ENCODE measurements at regions not wholly inside any gene's neighbourhood (a gene's known extent, or its start where the extent isn't known, plus 50 kb on each side); places are given as distances from the start of the nearest gene placed in this dataset.

DNA sequence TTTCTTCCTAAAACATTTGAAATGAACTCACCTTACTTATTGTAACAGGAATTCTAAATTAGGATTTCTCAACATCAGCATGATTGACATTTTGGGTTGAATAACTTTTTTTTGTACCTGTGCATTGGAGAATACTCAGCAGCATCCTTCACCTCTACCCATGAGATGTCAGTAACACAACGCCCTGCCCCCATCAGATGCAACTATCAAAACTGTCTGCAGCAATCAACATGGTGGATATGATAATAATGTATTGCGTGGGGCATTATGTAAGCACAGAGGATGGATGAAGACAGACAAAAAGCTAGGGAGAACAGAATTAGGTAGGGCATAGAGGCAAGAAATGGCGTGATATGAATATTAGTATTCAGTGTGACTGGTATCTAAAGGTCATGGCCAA lies 94.1 kb downstream of the PLK2 start:
- Mint-ChIP-seq H3K27me3 (peaks cover 5% of the 10 kb centered on the region), H3K4me3 (no peak overlapping the region), H3K4me1 (ENCODE audit: low read depth) (no peaks in the 10 kb centered on the region), H3K9me3 (ENCODE audit: low read depth) (no peaks in the 10 kb centered on the region), H3K36me3 (no peaks in the 10 kb centered on the region), H3K27ac (no peak overlapping the region)

DNA sequence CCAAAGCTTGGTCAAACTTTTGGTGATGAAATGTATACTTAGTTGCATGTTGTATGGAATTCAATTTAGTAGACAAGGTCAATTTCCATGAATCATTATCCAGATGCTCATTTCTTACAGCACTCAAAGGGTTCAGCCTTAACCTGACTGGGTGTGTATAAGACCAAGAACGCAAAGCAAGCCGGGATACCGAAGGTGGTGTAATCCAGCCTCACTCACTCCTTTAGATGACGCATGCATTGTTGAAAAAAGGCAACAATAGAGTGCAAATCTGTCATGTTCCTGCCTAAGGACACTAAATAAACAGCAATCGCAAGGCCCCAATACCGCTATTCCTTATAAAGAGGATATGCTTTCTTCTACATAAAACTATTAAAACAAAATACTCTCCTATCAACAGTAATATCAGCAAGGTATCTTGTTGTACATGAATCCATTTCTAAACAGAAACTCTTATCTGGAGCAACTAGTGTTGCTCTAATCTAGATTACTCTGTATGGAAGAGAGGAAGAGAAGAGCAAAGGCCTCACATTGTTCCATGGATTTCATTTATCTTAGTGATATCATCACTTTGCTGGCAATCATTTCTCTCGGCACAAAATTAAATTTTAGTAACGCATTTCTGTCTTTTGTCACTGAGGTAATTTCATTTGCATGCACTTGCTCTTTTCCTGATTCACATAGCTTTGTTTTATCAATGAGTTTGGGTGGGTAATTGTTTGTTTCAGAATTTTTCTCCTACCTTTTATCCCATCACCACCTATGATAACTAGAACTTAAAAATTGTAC lies 96.2 kb downstream of the PLK2 start:
- no peak overlapping the region for H3K27ac Mint-ChIP-seq
- H3K4me3 Mint-ChIP-seq = no peak overlapping the region
- H3K36me3 Mint-ChIP-seq = no peaks in the 10 kb centered on the region
- no peaks in the 10 kb centered on the region for H3K4me1 Mint-ChIP-seq (ENCODE audit: low read depth)
- peaks cover 4% of the 10 kb centered on the region for H3K27me3 Mint-ChIP-seq
- H3K9me3 Mint-ChIP-seq (ENCODE audit: low read depth) = no peaks in the 10 kb centered on the region

DNA sequence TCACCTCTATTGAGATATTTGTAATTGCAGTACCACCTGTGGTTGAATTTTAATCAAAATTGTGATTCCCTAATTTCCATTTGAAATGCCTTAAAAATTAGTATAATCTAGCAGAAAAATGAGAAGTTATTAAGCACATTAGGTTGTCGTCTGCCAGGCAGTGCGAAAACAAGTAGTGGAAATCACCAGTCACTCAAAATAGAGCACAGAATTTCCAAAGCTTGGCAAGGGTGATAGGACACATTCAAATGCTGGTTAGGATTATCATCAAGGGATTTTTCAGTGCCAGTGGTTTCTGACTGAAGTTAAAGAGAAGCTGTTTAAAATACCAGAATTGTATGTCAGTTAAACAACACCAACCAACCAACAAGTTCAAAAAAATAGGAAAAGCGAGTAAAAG lies 97.8 kb downstream of the PLK2 start:
- no peak overlapping the region for H3K4me3 Mint-ChIP-seq
- no peaks in the 10 kb centered on the region for H3K36me3 Mint-ChIP-seq
- H3K27ac Mint-ChIP-seq = no peak overlapping the region
- no peaks in the 10 kb centered on the region for H3K9me3 Mint-ChIP-seq (ENCODE audit: low read depth)
- peaks cover 4% of the 10 kb centered on the region for H3K27me3 Mint-ChIP-seq
- H3K4me1 Mint-ChIP-seq (ENCODE audit: low read depth) = no peaks in the 10 kb centered on the region

DNA sequence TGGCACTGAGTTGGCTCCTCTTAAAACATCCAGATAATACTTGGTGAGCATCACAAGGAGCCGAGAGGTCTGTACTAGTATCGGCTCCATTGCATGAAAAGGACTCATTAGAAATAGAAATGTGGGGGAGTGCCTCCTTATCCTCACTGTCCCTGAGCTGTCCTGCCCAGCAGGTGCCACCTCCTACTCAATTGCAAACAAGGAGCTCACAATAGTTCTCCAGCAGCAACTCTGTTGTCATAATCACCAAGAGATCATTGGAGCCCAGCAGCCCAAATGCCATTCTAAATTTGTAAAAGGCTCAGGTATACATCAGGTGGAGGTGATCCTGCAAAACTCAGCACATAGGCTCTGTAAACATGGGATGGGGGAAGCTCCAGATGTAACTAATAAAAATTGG lies 99.1 kb downstream of the PLK2 start:
- no peak overlapping the region for H3K4me3 Mint-ChIP-seq
- H3K9me3 Mint-ChIP-seq (ENCODE audit: low read depth) = no peaks in the 10 kb centered on the region
- no peaks in the 10 kb centered on the region for H3K36me3 Mint-ChIP-seq
- no peak overlapping the region for H3K27ac Mint-ChIP-seq
- H3K4me1 Mint-ChIP-seq (ENCODE audit: low read depth) = no peaks in the 10 kb centered on the region
- H3K27me3 Mint-ChIP-seq = peaks cover 4% of the 10 kb centered on the region

DNA sequence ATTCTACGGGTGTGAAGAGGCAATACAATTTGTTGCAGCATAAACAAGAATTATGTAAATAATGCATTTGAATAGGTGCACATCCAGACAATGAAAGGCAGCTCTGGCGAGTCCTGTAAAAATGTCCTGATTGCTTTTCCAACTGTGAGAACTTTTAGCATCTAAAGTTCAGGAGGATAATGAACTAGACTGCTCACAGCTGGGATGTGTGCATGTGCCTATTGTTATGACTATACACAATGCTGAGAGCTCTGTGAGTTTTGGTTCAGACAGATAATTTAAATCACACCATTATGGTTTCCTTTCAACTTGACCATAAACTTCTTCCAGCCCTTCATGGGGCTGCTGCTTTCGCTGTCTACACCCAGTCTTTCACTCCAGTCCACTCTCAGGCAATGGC lies 99.9 kb downstream of the PLK2 start:
- Mint-ChIP-seq H3K27ac (no peak overlapping the region), H3K36me3 (no peaks in the 10 kb centered on the region), H3K9me3 (ENCODE audit: low read depth) (no peaks in the 10 kb centered on the region), H3K4me3 (no peak overlapping the region), H3K27me3 (peaks cover 4% of the 10 kb centered on the region), H3K4me1 (ENCODE audit: low read depth) (no peaks in the 10 kb centered on the region)

DNA sequence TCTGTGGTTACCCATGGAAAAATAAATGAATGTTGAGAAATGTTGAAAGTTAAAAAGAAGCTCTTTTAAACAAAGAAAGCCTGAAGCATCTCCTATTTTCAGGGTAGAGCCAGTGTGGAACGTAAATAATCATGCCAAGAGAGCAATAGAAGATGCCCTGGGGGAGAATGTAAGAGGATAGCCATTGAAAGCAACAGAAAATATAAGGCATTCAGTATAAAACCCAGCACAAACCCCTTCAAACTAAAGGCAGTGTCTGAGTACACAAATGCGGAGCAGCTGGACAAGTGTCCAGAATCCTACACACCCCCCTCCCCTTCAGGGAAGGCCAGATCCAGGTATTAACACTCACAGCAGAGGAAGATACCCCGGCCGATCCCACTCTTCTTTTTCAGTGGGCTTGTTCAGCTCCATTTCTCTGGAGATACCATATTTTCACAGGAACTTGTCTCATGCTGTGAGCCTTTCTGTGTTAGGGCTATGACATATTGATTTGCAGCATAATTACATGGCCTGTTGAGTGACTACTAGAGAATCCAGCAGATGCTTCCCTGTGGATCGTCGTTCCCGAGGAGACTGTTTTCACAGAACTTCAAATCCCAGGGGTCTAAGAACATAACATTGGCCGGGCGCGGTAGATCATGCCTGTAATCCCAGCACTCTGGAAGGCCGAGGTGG lies 101.2 kb downstream of the PLK2 start:
- no peaks in the 10 kb centered on the region for H3K4me1 Mint-ChIP-seq (ENCODE audit: low read depth)
- no peak overlapping the region for H3K27ac Mint-ChIP-seq
- H3K27me3 Mint-ChIP-seq = peaks cover 2% of the 10 kb centered on the region
- no peaks in the 10 kb centered on the region for H3K9me3 Mint-ChIP-seq (ENCODE audit: low read depth)
- no peaks in the 10 kb centered on the region for H3K36me3 Mint-ChIP-seq
- H3K4me3 Mint-ChIP-seq = no peak overlapping the region

DNA sequence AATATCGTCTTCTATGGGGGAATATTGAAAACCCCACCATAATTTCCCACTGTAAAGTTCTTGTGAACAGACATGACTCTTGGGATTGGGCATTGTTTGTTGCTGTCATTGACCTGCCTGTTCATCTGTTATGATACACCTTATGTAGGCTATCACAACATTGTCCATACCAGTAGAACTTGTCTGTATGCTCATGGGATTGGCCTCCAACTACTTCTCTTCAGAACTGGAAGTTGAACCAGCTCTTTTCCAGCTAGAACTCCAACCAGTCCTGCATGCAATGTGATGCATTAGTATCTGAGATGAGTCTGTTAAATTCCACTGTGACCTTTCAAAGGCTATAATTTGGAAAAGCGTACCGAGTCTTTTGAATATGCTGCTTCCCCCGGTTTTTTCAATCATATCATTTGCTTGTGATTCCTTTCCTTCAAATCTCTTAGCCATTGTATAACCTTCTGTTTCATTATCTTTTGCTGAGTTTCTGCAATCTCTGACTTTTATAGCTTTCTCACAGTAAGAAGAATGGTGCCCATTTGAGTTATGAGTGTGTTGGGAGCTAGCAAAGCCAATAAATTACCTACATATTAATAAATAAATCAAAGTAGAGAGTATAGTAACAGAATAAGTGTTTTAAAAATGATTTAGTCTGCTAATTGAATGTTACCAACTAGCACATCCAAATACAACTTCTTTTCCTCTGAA lies 101.9 kb downstream of the PLK2 start:
- H3K4me1 Mint-ChIP-seq (ENCODE audit: low read depth) = no peaks in the 10 kb centered on the region
- no peaks in the 10 kb centered on the region for H3K9me3 Mint-ChIP-seq (ENCODE audit: low read depth)
- no peaks in the 10 kb centered on the region for H3K27me3 Mint-ChIP-seq

DNA sequence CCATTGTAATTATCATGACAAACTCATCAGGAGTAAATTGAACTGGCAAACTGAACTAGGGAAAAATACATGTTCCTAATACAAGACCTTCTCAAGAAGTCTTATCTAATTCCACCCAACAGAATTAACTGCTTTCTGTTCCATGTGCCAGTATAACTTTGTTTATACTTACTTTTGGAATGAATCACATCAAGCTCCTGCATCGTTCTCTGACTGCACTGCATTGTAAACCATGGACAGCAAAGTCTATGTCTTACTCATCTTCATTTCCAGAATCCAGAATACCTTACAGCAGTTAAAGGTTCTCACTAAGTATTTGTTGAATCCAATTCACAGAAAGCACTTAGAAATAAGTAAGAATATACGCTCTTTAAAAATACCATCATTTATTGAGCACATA lies 102.8 kb downstream of the PLK2 start:
- Mint-ChIP-seq H3K36me3 (no peaks in the 10 kb centered on the region), H3K27ac (no peak overlapping the region), H3K9me3 (ENCODE audit: low read depth) (no peaks in the 10 kb centered on the region), H3K4me1 (ENCODE audit: low read depth) (no peaks in the 10 kb centered on the region), H3K4me3 (no peak overlapping the region), H3K27me3 (no peaks in the 10 kb centered on the region)

More for the DNA sequence above, 101.9 kb downstream of the PLK2 start:
- Mint-ChIP-seq H3K36me3 (no peaks in the 10 kb centered on the region), H3K27ac (no peak overlapping the region), H3K4me3 (no peak overlapping the region)

DNA sequence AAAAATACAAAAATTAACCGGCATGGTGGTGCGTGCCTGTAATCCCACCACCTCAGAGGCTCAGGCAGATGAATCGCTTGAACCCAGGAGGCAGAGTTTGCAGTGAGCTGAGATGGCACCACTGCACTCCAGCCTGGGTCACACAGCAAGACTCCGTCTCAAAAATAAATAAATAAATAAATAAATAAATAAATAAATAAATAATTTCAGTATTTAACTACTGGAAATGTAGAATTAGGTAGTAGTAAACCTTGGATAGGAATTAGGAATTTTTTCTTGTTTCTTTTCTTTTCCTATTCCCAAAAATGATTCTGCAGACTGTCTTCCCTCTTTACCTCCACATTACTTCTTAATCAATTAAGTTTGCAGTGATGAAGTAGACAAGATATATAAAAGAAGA lies 103.2 kb downstream of the PLK2 start:
- Mint-ChIP-seq H3K27me3 (no peaks in the 10 kb centered on the region), H3K9me3 (ENCODE audit: low read depth) (no peaks in the 10 kb centered on the region), H3K4me3 (no peak overlapping the region), H3K27ac (no peak overlapping the region), H3K4me1 (ENCODE audit: low read depth) (no peaks in the 10 kb centered on the region), H3K36me3 (no peaks in the 10 kb centered on the region)

DNA sequence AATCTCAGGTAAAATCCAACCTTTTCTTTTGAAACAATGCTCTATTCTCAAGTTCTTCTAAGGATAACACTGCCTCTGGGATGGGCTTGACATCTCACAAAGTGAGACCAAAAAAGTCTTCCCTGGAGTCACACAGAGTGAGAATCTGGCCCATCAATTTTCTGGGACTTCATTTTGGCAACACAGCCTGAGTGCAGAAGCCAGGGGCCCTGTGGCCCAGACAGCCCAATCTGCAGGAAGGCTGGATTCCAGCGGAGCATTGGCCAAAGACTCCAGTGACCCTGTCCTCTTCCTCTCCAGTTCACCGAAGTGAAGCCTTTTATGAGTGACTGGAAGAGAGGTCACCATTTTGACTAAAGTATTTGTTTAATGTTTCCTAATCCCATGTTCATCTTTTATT lies 105.1 kb downstream of the PLK2 start:
- Mint-ChIP-seq H3K27ac (no peak overlapping the region), H3K4me3 (no peak overlapping the region), H3K36me3 (no peaks in the 10 kb centered on the region)

DNA sequence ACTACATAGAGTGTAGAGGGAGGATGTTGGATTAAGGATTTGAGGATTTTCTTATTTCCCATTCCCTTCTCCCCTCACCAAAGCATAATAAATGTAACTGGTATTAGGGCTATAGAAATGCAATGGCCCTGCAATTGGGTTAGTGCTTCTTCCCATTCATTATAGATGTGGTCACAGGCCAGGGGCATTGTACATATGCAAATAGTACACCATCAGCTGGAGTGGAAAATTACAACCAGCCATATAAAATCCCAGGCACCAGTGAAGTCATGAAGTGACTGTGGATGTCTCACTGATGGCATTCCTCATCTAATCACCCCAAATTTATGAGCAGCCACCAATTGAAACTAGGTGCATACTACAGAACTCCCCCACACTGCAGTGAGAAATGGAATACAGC lies 105.9 kb downstream of the PLK2 start:
- Mint-ChIP-seq H3K9me3 (ENCODE audit: low read depth) (no peaks in the 10 kb centered on the region), H3K4me3 (no peak overlapping the region), H3K4me1 (ENCODE audit: low read depth) (no peaks in the 10 kb centered on the region), H3K27ac (no peak overlapping the region), H3K27me3 (no peaks in the 10 kb centered on the region), H3K36me3 (no peaks in the 10 kb centered on the region)

More for the DNA sequence above, 105.1 kb downstream of the PLK2 start:
- Mint-ChIP-seq H3K27me3 (no peaks in the 10 kb centered on the region), H3K9me3 (ENCODE audit: low read depth) (no peaks in the 10 kb centered on the region), H3K4me1 (ENCODE audit: low read depth) (no peaks in the 10 kb centered on the region)

DNA sequence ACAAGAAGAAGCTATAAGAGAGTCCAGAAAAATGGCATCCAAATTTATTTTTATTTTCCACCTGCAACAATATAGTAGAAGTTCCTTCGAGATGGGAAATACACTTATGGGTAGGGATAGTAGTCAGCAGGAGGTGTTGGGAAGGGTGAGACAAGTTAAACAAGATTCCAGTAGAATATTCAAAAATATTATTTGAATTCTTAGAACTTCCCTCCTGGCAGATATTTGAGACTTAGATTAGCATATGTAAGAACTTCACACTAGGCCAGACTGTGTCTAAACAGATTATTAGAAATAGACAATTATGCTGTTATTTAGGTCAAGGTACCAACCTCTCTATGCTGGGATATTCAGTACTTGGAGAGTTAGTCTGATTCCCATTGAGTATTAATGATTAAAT lies 108.7 kb downstream of the PLK2 start:
- H3K4me1 Mint-ChIP-seq (ENCODE audit: low read depth) = no peaks in the 10 kb centered on the region
- H3K27ac Mint-ChIP-seq = no peak overlapping the region
- H3K36me3 Mint-ChIP-seq = no peaks in the 10 kb centered on the region
- no peaks in the 10 kb centered on the region for H3K9me3 Mint-ChIP-seq (ENCODE audit: low read depth)
- no peak overlapping the region for H3K4me3 Mint-ChIP-seq
- no peaks in the 10 kb centered on the region for H3K27me3 Mint-ChIP-seq

DNA sequence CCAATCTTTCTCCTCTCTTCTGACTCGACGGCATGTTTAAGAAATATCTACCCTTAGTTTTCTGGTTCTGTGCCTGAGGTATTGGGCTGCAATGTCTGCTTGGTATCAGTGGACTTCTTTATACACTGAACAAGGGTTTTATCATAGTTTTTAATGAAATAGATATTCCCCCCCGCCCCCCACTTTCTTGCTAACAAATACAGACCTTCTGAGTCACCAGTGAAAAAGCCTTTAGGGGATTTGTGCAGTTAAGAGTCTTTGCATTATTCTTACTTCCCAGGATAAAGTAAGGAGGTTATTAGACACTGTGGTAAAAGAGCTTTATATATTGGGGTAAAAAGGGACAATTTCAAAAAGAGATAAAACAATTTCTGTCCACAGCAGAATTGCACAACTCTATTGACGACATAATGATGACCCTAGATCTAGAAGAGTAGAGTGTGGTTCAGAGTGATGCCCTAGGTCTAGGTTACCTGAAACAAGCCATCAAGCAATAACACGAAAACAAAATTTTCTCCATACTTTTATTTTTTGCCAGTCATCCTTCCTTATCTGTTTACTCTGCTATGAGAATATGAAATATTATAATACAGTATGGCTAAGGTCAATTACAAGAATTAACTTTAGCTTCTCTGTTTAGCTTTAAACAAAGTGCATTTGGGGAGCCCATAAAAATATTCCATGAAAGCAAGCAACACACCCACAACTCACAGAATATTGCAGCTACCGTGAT lies 110.7 kb downstream of the PLK2 start:
- Mint-ChIP-seq H3K27ac (no peak overlapping the region), H3K4me3 (no peak overlapping the region), H3K4me1 (ENCODE audit: low read depth) (no peaks in the 10 kb centered on the region), H3K27me3 (no peaks in the 10 kb centered on the region), H3K9me3 (ENCODE audit: low read depth) (no peaks in the 10 kb centered on the region), H3K36me3 (no peaks in the 10 kb centered on the region)

DNA sequence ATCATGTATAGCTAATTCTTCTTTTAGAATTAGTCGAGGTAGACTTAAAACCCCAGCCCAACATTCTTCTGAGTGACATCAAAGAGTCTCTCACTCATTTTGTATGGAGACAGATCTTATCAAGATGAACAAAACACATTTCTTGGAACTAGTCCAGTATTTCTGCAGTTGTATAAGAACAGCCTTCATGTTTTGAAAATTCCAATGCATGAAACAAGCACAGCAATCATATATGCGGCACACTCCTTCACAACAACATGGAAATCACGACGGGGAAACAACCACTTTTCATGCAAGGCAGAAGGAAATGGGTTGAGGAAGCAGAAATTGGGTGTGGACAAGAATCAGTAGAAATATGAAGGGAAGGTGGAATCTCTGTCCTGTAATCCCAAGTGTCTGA lies 113.8 kb downstream of the PLK2 start:
- H3K27me3 Mint-ChIP-seq = no peaks in the 10 kb centered on the region
- no peaks in the 10 kb centered on the region for H3K36me3 Mint-ChIP-seq
- no peaks in the 10 kb centered on the region for H3K4me1 Mint-ChIP-seq (ENCODE audit: low read depth)
- H3K4me3 Mint-ChIP-seq = no peak overlapping the region
- no peak overlapping the region for H3K27ac Mint-ChIP-seq
- H3K9me3 Mint-ChIP-seq (ENCODE audit: low read depth) = no peaks in the 10 kb centered on the region

DNA sequence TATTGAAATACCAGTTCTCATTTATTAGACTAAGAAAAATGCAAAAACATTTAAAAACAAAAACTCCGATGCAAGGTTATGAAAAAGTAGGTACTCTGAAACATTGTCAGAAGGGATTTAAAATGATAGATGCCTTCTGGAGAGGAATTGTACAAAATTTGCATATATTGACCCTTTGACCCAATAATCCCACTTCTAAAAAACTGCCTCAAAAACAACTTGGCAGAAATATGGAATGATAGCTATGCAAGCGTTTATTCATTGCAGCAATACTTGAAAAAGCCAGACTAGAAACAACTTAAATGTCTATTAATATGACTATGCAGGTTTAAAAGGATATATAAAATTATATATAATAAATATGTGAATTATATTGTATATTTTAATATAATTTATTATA lies 118.4 kb downstream of the PLK2 start:
- H3K27ac Mint-ChIP-seq = no peak overlapping the region
- no peaks in the 10 kb centered on the region for H3K36me3 Mint-ChIP-seq
- H3K4me1 Mint-ChIP-seq (ENCODE audit: low read depth) = no peaks in the 10 kb centered on the region
- H3K4me3 Mint-ChIP-seq = no peak overlapping the region
- H3K9me3 Mint-ChIP-seq (ENCODE audit: low read depth) = no peaks in the 10 kb centered on the region
- peaks cover 2% of the 10 kb centered on the region for H3K27me3 Mint-ChIP-seq
